Liver (tissue), 3 donors: ENCODE measurements at regions not wholly inside any gene's neighbourhood (a gene's known extent, or its start where the extent isn't known, plus 50 kb on each side); places are given as distances from the start of the nearest gene placed in this dataset.

ENCODE experiments used
- ATF3 ChIP-seq: IDR thresholded peaks from 2 replicates; pipeline ENCODE4 v1.6.1; 2016; ENCODE audit warnings: antibody characterized with exemption
- CTCF ChIP-seq: fragments of 150-350 bp; IDR thresholded peaks from 2 replicates; pipeline ENCODE4 v1.5.1; 2017; ENCODE audit warnings: improper control_type of control experiment, low read depth, low read length; ENCODE audit not compliant: missing input control
- FOXA1 ChIP-seq: IDR thresholded peaks from 2 replicates; pipeline ENCODE4 v1.6.1; 2016; ENCODE audit warnings: antibody characterized with exemption
- JUND ChIP-seq, 2 donors: IDR thresholded peaks; 2 replicates each; pipeline ENCODE4 v1.6.1; 2016; ENCODE audit warnings: antibody characterized with exemption in 2 of 2
- MAX ChIP-seq: IDR thresholded peaks from 2 replicates; pipeline ENCODE4 v1.6.1; 2016; ENCODE audit warnings: antibody characterized with exemption
- NR2F2 ChIP-seq: IDR thresholded peaks from 2 replicates; pipeline ENCODE4 v1.6.1; 2016; ENCODE audit warnings: antibody characterized with exemption
- RAD21 ChIP-seq, 2 donors: IDR thresholded peaks; 2 replicates each; pipeline ENCODE4 v1.6.1; 2016; ENCODE audit warnings: antibody characterized with exemption in 2 of 2, mild to moderate bottlenecking in 2 of 2
- REST ChIP-seq: IDR thresholded peaks from 2 replicates; pipeline ENCODE4 v1.6.1; 2016; ENCODE audit warnings: antibody characterized with exemption, mild to moderate bottlenecking
- TAF1 ChIP-seq: conservative IDR thresholded peaks from 2 replicates; pipeline ENCODE4 v1.6.1; 2016; ENCODE audit warnings: antibody characterized with exemption, mild to moderate bottlenecking
- YY1 ChIP-seq: IDR thresholded peaks from 2 replicates; pipeline ENCODE4 v1.6.1; 2016; ENCODE audit warnings: antibody characterized with exemption, mild to moderate bottlenecking
- ZBTB33 ChIP-seq: IDR thresholded peaks from 2 replicates; pipeline ENCODE4 v1.6.1; 2016; ENCODE audit warnings: antibody characterized with exemption
- donor health status: healthy.
- donor health status: healthy.

GRCh38 chr6:65908065-65908464, 201.0 kb upstream of the EYS start:
- TF ChIP-seq RAD21 (IDR thresholded peaks at IDR 0.05) (no peak), CTCF (no peak), YY1 (no peak), TAF1 (no peak), JUND (IDR thresholded peaks at IDR 0.05) (no peak), FOXA1 (no peak), ZBTB33 (no peak), MAX (no peak), REST (no peak), ATF3 (no peak), NR2F2 (no peak)
